Esophagus muscularis mucosa (tissue), 4 donors: ENCODE measurements at regions not wholly inside any gene's neighbourhood (a gene's known extent, or its start where the extent isn't known, plus 50 kb on each side); places are given as distances from the start of the nearest gene placed in this dataset.

Experiments
- DNase-seq: peaks from one replicate; pipeline ENCODE4 v3.0.0-alpha.2; 2017; ENCODE audit errors: extremely low spot score
- H3K27ac ChIP-seq, 4 donors: fragments of 200-600 bp; sonication (generic); replicated peaks in 1 of 4; 1 replicate in 3 of 4; 2 replicates in 1 of 4; pipeline ENCODE4 v1.5.1; 2016 to 2019; ENCODE audit warnings: mild to moderate bottlenecking in 1 of 4
- H3K27me3 ChIP-seq, 4 donors: fragments of 200-600 bp; sonication (generic); one replicate each; pipeline versions ENCODE4 v1.5.1 to v1.6.0; 2016 to 2019
- H3K36me3 ChIP-seq, 4 donors: fragments of 200-600 bp; sonication (generic); one replicate each; pipeline ENCODE4 v1.5.1; 2016 to 2019
- H3K4me1 ChIP-seq, 4 donors: fragments of 200-600 bp; sonication (generic); one replicate each; pipeline ENCODE4 v1.5.1; 2016 to 2019
- H3K4me3 ChIP-seq, 4 donors: fragments of 200-600 bp; sonication (generic); 1 replicate in 2 of 4; 2 replicates in 2 of 4; pipeline ENCODE4 v1.5.1; 2016 to 2019; ENCODE audit warnings: mild to moderate bottlenecking in 4 of 4, moderate library complexity in 1 of 4
- H3K9me3 ChIP-seq, 4 donors: fragments of 200-600 bp; sonication (generic); 1 replicate in 3 of 4; 2 replicates in 1 of 4; pipeline ENCODE4 v1.5.1; 2016 to 2019
- EP300 ChIP-seq: sonication (generic); formaldehyde crosslinking; IDR thresholded peaks from one replicate; pipeline ENCODE4 v1.6.1; 2017; ENCODE audit warnings: antibody characterized with exemption
- POLR2A ChIP-seq: fragments of 450-650 bp; IDR thresholded peaks from one replicate; pipeline ENCODE4 v1.6.1; 2017; ENCODE audit warnings: antibody characterized with exemption, moderate library complexity, mild to moderate bottlenecking, low read depth
- POLR2AphosphoS5 ChIP-seq, 2 donors: sonication (generic); formaldehyde crosslinking; IDR thresholded peaks; one replicate each; pipeline ENCODE4 v1.6.1; 2017; ENCODE audit warnings: antibody characterized with exemption in 2 of 2
- WGBS: methylation state at CpG from one replicate; pipeline ENCODE4 v1.1.5; 2018; 5-methylcytosine and 5-hydroxymethylcytosine counted together
- intact Hi-C: fragments of 100-400 bp; cut with DNase I; formaldehyde crosslinking; loops from one replicate; pipeline ENCODE4 v1.15.1; 2023
- TF ChIP-seq, protein P1 (sequence below), 3 experiments: fragments of 200-600 bp in 2 of 3; fragments of 450-650 bp in 1 of 3; sonication (generic) in 2 of 3; IDR thresholded peaks; one replicate each; pipeline ENCODE4 v1.5.1; 2017 to 2019; ENCODE audit warnings: antibody characterized with exemption in 3 of 3, mild to moderate bottlenecking in 2 of 3, moderate library complexity in 1 of 3

DNA sequence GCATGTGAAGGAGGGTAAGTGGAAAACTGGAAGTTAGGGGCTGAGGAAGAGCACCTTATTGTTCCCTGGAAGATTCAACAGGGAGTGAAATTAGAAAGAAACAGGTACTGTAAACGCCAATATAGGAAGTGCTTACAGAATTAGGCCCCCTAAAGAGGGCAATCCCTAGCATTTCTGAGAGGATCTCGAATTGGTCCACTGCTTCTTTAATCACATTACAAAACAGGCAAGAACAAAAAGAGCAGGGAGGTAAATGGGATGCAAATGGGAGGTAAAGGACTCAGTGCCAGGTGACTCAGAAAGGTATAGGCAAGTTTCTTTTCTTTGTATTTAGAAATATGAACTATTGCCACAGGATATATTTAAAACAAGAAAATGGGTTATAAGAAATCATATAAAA, 116.4 kb upstream of the FANCL start:
- intact Hi-C loops: no loop called here
- TF ChIP-seq, protein P1, sequence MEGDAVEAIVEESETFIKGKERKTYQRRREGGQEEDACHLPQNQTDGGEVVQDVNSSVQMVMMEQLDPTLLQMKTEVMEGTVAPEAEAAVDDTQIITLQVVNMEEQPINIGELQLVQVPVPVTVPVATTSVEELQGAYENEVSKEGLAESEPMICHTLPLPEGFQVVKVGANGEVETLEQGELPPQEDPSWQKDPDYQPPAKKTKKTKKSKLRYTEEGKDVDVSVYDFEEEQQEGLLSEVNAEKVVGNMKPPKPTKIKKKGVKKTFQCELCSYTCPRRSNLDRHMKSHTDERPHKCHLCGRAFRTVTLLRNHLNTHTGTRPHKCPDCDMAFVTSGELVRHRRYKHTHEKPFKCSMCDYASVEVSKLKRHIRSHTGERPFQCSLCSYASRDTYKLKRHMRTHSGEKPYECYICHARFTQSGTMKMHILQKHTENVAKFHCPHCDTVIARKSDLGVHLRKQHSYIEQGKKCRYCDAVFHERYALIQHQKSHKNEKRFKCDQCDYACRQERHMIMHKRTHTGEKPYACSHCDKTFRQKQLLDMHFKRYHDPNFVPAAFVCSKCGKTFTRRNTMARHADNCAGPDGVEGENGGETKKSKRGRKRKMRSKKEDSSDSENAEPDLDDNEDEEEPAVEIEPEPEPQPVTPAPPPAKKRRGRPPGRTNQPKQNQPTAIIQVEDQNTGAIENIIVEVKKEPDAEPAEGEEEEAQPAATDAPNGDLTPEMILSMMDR (IDR thresholded peaks at IDR 0.05): no peak
- TF ChIP-seq POLR2A (no peak), EP300 (no peak)
- H3K36me3 ChIP-seq: no peaks in the 10 kb centered on the region
- H3K9me3 ChIP-seq: no peaks in the 10 kb centered on the region
- H3K27me3 ChIP-seq: no peaks in the 10 kb centered on the region
- no peaks in the 10 kb centered on the region for H3K4me1 ChIP-seq
- 49% methylated on average over 2 of the region's 2 CpGs for WGBS
- H3K4me3 ChIP-seq: no peak overlapping the region
- H3K27ac ChIP-seq: no peak overlapping the region
- no peak for DNase-seq

DNA sequence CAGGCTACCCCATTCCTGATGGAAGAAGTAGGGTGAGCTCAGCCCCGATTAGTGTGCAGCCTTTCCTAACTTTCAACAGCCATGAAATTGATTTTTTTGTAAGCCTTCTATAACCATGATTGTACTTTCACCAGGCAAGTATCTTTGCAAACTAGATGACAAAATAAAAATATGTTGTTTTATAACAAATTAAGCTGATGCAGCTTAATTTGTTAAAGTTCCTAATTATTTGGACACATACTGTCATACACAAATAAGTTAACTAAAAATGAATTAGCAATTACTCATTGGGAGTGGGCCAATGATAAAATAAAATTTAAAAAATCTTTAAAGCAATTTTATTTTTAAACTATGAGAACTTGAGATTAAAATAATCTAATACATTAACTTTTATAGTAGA, 113.1 kb upstream of the FANCL start:
- H3K27ac ChIP-seq: no peak overlapping the region
- intact Hi-C loops: no loop called here
- H3K4me3 ChIP-seq: no peak overlapping the region
- no peak for DNase-seq
- TF ChIP-seq POLR2AphosphoS5 (IDR thresholded peaks at IDR 0.05) (no peak), EP300 (no peak), POLR2A (no peak)
- TF ChIP-seq, protein P1 (IDR thresholded peaks at IDR 0.05): no peak
- 88% methylated on average over 1 of the region's 1 CpG for WGBS
- no peaks in the 10 kb centered on the region for H3K4me1 ChIP-seq
- no peaks in the 10 kb centered on the region for H3K9me3 ChIP-seq
- no peaks in the 10 kb centered on the region for H3K27me3 ChIP-seq
- no peaks in the 10 kb centered on the region for H3K36me3 ChIP-seq

DNA sequence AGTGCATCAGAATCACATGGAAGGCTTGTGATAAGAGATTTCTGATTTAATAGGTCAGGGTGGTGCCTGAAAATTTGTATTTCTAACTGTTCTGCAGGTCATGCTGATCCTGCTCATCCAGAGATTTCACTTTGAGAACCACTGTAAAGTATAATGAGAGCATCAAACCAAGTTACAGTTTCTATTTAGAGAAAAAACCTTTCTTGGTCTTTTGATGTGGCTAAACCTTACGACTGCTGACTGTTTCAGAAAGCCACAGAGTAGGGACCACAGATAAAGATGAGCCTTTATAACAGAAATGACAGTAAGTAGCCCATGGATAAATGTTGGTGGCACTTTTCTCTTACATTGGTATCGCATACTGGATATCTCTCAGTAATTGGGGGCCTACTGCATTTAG, 109.4 kb upstream of the FANCL start:
- intact Hi-C loops: no loop called here
- Histone ChIP-seq H3K27me3 (no peaks in the 10 kb centered on the region), H3K4me1 (no peaks in the 10 kb centered on the region), H3K4me3 (no peak overlapping the region), H3K9me3 (no peaks in the 10 kb centered on the region), H3K36me3 (no peaks in the 10 kb centered on the region), H3K27ac (no peak overlapping the region)
- WGBS: 86% methylated on average over 2 of the region's 2 CpGs
- TF ChIP-seq EP300 (no peak), POLR2A (no peak), POLR2AphosphoS5 (IDR thresholded peaks at IDR 0.05) (no peak)
- TF ChIP-seq, protein P1 (IDR thresholded peaks at IDR 0.05): no peak
- DNase-seq: no peak

- H3K4me1 ChIP-seq: no peaks in the 10 kb centered on the region
- H3K27me3 ChIP-seq: no peaks in the 10 kb centered on the region
- WGBS: 57% methylated on average over 1 of the region's 1 CpG
- no peak overlapping the region for H3K4me3 ChIP-seq
- H3K9me3 ChIP-seq: peaks cover 0 to 2% (median 0%) of the 10 kb centered on the region in 4 donors
- TF ChIP-seq POLR2AphosphoS5 (IDR thresholded peaks at IDR 0.05) (no peak), POLR2A (no peak), EP300 (no peak)
- TF ChIP-seq, protein P1 (IDR thresholded peaks at IDR 0.05): no peak
- H3K36me3 ChIP-seq: no peaks in the 10 kb centered on the region
- DNase-seq: no peak
- H3K27ac ChIP-seq: no peak overlapping the region
- intact Hi-C loops: no loop called here
These were observed 106.7 kb upstream of the FANCL start for GRCh38 chr2:58347810-58348209.

GRCh38 chr2:58341047-58341446, 99.9 kb upstream of the FANCL start:
- TF ChIP-seq EP300: no peak
- no peak for TF ChIP-seq POLR2AphosphoS5 (IDR thresholded peaks at IDR 0.05)
- TF ChIP-seq POLR2A: no peak
- WGBS: 100% methylated on average over 1 of the region's 2 CpGs
- intact Hi-C loops: no loop called here
- no peak overlapping the region for H3K27ac ChIP-seq
- DNase-seq: no peak
- H3K4me3 ChIP-seq: no peak overlapping the region
- H3K27me3 ChIP-seq: no peaks in the 10 kb centered on the region
- peaks cover 0 to 11% (median 4%) of the 10 kb centered on the region in 4 donors for H3K9me3 ChIP-seq
- no peaks in the 10 kb centered on the region for H3K36me3 ChIP-seq
- H3K4me1 ChIP-seq: no peaks in the 10 kb centered on the region
